ENCODE measurements at regions not wholly inside any gene's neighbourhood (a gene's known extent, or its start where the extent isn't known, plus 50 kb on each side); places are given as distances from the start of the nearest gene placed in this dataset.

- TF ChIP-seq POLR2A (IDR thresholded peaks at IDR 0.05): no peak
- no peak for TF ChIP-seq CTCF (IDR thresholded peaks at IDR 0.05)
Measured at GRCh38 chr6:119865466-119866350, 516.1 kb upstream of the MAN1A1 start.

Data from uterus (tissue), 2 donors.